T-helper 17 cell (primary cell): ENCODE measurements at regions not wholly inside any gene's neighbourhood (a gene's known extent, or its start where the extent isn't known, plus 50 kb on each side); places are given as distances from the start of the nearest gene placed in this dataset.

Source experiments
- ATAC-seq: fragments of 150-1000 bp; cut with Tn5 transposase; 2 replicates; pipeline ENCODE4 v1.10.0; 2021; ENCODE audit warnings: mild to moderate bottlenecking, moderate library complexity
- DNase-seq, 3 donors: peaks; one replicate each; pipeline versions ENCODE4 v3.0.0 to v3.0.0-alpha.2; 2020 to 2021
- H3K9me3 ChIP-seq: one replicate; pipeline ENCODE4 v1.7.0; 2013; ENCODE audit warnings: low read length, mild to moderate bottlenecking; ENCODE audit not compliant: control insufficient read depth, poor library complexity, severe bottlenecking
- H3K27ac Mint-ChIP-seq: one replicate; pipeline ENCODE4 v1.8.0; 2022; ENCODE audit warnings: mild to moderate bottlenecking, moderate library complexity, mixed read lengths
- H3K27me3 Mint-ChIP-seq: one replicate; pipeline ENCODE4 v1.8.0; 2022; ENCODE audit warnings: mixed read lengths
- H3K36me3 Mint-ChIP-seq: one replicate; pipeline ENCODE4 v1.8.0; 2022; ENCODE audit warnings: low read depth, mixed read lengths
- H3K4me1 Mint-ChIP-seq: one replicate; pipeline ENCODE4 v1.8.0; 2022; ENCODE audit warnings: mild to moderate bottlenecking, mixed read lengths
- H3K4me3 Mint-ChIP-seq: one replicate; pipeline ENCODE4 v1.8.0; 2022; ENCODE audit warnings: mild to moderate bottlenecking, moderate library complexity, mixed read lengths

DNA sequence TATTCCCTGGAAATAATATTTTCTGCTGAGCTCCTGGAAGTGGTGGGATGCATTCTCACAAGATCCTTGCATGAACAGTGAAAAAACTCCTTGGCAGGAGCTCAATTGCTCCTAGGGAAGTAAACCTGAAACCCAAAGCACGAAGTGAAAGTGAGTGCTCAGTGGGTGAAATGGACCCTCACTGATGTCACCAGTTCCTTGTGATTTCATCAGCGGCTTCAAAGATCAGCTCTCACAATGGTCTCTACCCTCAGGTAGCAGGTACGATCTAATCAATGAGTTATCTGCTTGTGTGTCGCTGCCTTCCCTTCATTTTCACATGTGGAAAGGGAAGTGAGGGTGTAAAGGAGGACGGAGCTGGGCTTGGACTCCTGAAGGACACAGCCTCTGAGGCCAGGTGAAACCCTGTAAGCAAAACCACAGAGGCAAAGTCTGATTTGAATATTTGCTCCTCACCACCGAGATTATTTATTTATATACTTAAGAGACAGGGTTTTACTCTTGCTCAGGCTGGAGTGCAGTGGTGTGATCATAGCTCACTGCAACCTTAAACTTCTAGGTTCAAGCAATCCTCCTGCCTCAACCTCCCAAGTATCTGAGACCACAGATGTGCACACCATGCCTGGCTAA, 255.4 kb upstream of the LYZL1 start:
- no peaks in the 10 kb centered on the region for H3K36me3 Mint-ChIP-seq
- H3K27me3 Mint-ChIP-seq, result peaks cover 22% of the 10 kb centered on the region
- no peak overlapping the region for H3K4me3 Mint-ChIP-seq
- no peak for DNase-seq
- no peaks in the 10 kb centered on the region for H3K4me1 Mint-ChIP-seq
- no peaks in the 10 kb centered on the region for H3K9me3 ChIP-seq
- ATAC-seq, result no peak
- no peak overlapping the region for H3K27ac Mint-ChIP-seq

- no peak overlapping the region for H3K4me3 Mint-ChIP-seq
- no peak for DNase-seq
- H3K4me1 Mint-ChIP-seq, result no peaks in the 10 kb centered on the region
- peak overlapping the region; percentile 51 for H3K27ac Mint-ChIP-seq
- H3K9me3 ChIP-seq, result no peaks in the 10 kb centered on the region
- peaks cover 12% of the 10 kb centered on the region for H3K27me3 Mint-ChIP-seq
- ATAC-seq, result no peak
- H3K36me3 Mint-ChIP-seq, result no peaks in the 10 kb centered on the region
These were observed 254.3 kb upstream of the LYZL1 start for GRCh38 chr10:29034592-29034991.

- Mint-ChIP-seq H3K27ac (no peak overlapping the region), H3K36me3 (no peaks in the 10 kb centered on the region), H3K4me1 (no peaks in the 10 kb centered on the region), H3K4me3 (no peak overlapping the region), H3K27me3 (peaks cover 10% of the 10 kb centered on the region)
- H3K9me3 ChIP-seq, result no peaks in the 10 kb centered on the region
- ATAC-seq (no peak), DNase-seq (no peak)
These were observed 253.1 kb upstream of the LYZL1 start for GRCh38 chr10:29035721-29036120.

DNA sequence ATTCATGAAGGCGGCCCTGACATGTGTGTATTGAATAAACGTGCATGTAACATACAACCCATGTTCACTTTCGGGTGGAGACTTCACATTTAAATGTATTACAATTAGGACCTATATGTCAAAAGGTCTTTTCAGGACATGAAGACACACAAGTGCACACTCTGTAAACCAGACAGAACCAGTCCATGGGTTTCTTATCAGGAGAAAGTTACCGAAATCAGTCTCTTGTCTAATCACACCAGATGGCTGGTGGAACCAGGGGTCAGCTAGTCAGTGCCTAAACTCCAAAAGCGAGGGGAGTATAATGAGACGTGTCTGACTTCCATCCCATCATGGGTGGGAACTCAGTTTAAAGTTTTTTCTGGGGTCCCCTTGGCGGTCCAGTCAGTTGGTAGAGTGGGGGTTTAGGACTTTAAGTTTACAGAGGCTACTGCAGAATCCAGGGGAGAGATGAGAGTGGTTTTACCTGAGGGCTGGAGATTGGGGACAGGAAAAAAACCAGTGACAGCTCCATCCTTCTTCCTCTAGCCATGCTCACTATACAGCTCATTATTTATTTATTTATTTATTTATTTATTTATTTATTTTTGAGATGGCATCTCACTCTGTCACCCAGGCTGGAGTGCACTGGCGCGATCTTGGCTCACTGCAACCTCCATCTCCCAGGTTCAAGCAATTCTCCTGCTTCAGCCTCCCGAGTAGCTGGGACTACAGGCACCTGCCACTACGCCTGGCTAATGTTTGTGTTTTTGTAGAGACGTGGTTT, 251.3 kb upstream of the LYZL1 start:
- no peaks in the 10 kb centered on the region for H3K9me3 ChIP-seq
- ATAC-seq (no peak), DNase-seq (no peak)
- Mint-ChIP-seq H3K4me1 (no peaks in the 10 kb centered on the region), H3K27ac (no peak overlapping the region), H3K4me3 (no peak overlapping the region), H3K27me3 (peaks cover 10% of the 10 kb centered on the region), H3K36me3 (no peaks in the 10 kb centered on the region)

- no peaks in the 10 kb centered on the region for H3K36me3 Mint-ChIP-seq
- H3K4me3 Mint-ChIP-seq, result no peak overlapping the region
These were observed 249.8 kb upstream of the LYZL1 start for GRCh38 chr10:29039091-29039490.

DNA sequence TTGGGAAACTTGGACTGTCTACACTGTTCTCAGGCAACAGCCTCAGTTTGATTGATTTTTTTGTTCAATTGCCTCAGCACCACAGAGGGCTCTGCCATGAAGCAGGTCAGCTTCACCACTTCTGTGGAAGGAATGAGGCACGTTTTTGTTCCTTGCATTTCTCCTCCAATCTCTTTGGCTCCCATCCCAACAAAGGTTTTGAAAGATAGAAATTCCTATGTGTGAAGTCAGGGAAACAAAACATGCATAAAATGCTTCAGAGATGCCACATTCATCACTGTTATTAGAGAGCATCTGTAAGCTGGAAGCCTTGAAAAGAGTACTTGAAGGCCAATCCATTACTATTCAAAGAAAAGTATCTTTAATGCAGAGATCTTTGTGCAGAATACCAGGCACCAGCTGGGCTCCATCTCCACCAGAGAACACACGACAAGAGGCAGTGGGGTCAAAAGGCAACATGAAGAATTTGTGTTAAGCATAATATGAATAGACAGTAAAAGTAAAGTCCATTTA, 249.1 kb upstream of the LYZL1 start:
- H3K4me3 Mint-ChIP-seq, result no peak overlapping the region
- DNase-seq (no peak), ATAC-seq (no peak)
- H3K9me3 ChIP-seq, result no peaks in the 10 kb centered on the region
- H3K36me3 Mint-ChIP-seq, result no peaks in the 10 kb centered on the region
- H3K27ac Mint-ChIP-seq, result no peak overlapping the region
- no peaks in the 10 kb centered on the region for H3K4me1 Mint-ChIP-seq
- no peaks in the 10 kb centered on the region for H3K27me3 Mint-ChIP-seq

More at GRCh38 chr10:29039091-29039490, 249.8 kb upstream of the LYZL1 start:
- H3K27ac Mint-ChIP-seq, result no peak overlapping the region
- ATAC-seq (no peak), DNase-seq (no peak)
- no peaks in the 10 kb centered on the region for H3K4me1 Mint-ChIP-seq
- H3K9me3 ChIP-seq, result no peaks in the 10 kb centered on the region
- peaks cover 4% of the 10 kb centered on the region for H3K27me3 Mint-ChIP-seq

DNA sequence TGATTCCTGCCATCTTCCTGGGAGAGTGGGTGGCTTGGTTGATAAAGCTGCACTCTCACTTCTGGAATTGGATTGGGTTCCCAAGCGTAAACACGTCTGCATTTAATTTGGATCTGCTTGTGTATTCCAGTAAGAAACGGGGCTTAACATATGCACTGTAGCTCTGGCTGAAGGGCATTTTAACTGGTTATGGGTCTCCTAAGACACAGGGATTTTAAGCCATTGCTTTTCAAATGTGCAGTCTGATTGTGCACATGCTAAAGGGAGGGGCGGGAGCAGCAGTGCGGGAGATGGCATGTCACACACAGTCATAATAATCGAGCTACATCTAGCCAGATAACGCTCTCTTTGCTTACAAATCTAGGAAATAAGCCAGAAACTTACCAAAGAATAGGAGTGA, 247.3 kb upstream of the LYZL1 start:
- no peaks in the 10 kb centered on the region for H3K27me3 Mint-ChIP-seq
- DNase-seq (no peak), ATAC-seq (no peak)
- no peaks in the 10 kb centered on the region for H3K4me1 Mint-ChIP-seq
- no peaks in the 10 kb centered on the region for H3K9me3 ChIP-seq
- no peaks in the 10 kb centered on the region for H3K36me3 Mint-ChIP-seq
- no peak overlapping the region for H3K4me3 Mint-ChIP-seq
- H3K27ac Mint-ChIP-seq, result no peak overlapping the region

DNA sequence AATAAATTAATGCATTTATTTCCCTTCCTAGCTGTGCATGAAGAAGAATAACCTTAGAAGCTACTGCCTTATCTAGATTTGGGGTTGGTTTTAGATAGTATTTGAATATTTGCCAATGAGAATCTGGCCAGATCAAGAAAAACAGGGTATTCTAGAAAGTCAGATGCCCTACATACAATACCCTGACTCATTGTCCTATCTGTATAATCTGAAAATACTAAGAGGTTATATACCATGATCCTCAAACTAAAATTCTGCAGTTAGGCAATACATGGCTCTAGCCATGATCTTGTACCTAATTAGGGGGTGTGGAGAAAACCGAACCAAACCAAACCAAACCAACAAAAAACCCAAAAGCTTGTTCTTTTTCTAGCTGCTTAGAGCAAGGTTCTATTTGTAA, 240.4 kb upstream of the LYZL1 start:
- Mint-ChIP-seq H3K27me3 (no peaks in the 10 kb centered on the region), H3K36me3 (no peaks in the 10 kb centered on the region), H3K27ac (no peak overlapping the region), H3K4me3 (no peak overlapping the region), H3K4me1 (no peaks in the 10 kb centered on the region)
- ATAC-seq (no peak), DNase-seq (no peak)
- no peaks in the 10 kb centered on the region for H3K9me3 ChIP-seq

DNA sequence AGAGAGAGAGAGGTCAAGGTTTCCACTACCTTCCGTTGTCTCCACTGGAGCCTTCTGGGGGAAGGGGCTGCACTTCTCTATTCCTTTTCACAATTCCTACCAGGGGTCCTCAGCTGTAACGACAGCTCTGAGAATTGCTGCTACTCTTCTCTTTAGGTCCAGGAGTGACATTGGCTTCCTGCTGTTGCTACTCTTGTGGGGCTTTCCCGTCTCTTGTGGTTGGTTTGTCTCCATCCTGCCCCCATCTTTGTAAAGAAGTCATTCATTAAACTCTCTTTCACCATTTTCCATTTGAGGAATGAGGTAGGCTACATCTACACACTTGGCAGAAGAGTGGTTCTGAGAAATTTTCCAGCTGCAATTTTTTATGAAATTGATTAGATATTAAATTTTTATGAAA, 238.8 kb upstream of the LYZL1 start:
- Mint-ChIP-seq H3K4me3 (no peak overlapping the region), H3K27me3 (no peaks in the 10 kb centered on the region), H3K4me1 (no peaks in the 10 kb centered on the region), H3K27ac (no peak overlapping the region), H3K36me3 (no peaks in the 10 kb centered on the region)
- no peak for ATAC-seq
- DNase-seq, result no peak
- H3K9me3 ChIP-seq, result no peaks in the 10 kb centered on the region

DNA sequence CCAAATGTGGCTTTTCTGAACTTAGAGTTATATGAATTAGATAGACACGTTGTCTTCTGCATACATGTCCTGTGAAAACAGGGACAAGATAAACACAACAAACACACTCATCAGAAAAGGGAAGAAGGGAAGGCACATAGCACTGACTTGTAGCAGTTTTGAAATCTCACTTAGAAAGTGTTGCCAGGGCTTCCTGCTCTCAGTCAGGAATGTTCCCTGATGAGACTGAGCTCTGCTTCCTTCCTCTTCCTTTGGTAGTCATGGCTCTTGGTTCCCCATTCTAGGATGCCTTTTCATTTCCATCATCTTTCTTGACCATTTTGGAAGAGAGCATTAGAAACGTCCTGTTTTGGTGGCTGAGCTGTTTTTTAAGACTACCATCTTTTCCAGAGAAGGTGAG, 233.8 kb upstream of the LYZL1 start:
- no peaks in the 10 kb centered on the region for H3K4me1 Mint-ChIP-seq
- no peak overlapping the region for H3K27ac Mint-ChIP-seq
- no peak for ATAC-seq

DNA sequence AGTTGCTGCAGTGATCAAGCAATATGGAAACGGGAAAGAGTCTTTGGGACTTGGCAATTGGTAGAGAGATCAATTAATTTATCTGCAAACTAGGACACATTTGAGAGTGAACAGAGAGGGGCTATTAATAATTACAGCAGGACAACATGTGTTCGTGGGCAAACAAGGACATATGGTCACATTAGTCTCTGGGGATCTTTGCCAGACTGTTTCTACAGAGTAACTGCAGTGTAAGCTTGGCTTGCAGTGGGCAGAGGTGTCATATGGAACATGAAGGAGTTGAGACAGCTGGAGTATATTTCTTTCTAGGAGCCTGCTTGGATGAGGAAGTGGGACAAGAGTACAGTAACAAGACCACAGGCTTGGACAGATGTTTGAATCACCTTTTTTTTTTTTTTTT, 232.1 kb upstream of the LYZL1 start:
- Mint-ChIP-seq H3K4me1 (no peaks in the 10 kb centered on the region), H3K4me3 (no peak overlapping the region), H3K36me3 (no peaks in the 10 kb centered on the region), H3K27me3 (peaks cover 12% of the 10 kb centered on the region), H3K27ac (no peak overlapping the region)
- H3K9me3 ChIP-seq, result no peaks in the 10 kb centered on the region
- DNase-seq (no peak), ATAC-seq (no peak)

More for the DNA sequence above, 233.8 kb upstream of the LYZL1 start:
- Mint-ChIP-seq H3K4me3 (no peak overlapping the region), H3K27me3 (peaks cover 9% of the 10 kb centered on the region), H3K36me3 (no peaks in the 10 kb centered on the region)
- DNase-seq, result no peak
- no peaks in the 10 kb centered on the region for H3K9me3 ChIP-seq

GRCh38 chr10:29057822-29058331, 231.0 kb upstream of the LYZL1 start:
- DNase-seq, result no peak
- peaks cover 12% of the 10 kb centered on the region for H3K27me3 Mint-ChIP-seq
- H3K4me3 Mint-ChIP-seq, result no peak overlapping the region
- H3K9me3 ChIP-seq, result no peaks in the 10 kb centered on the region
- no peak for ATAC-seq
- no peak overlapping the region for H3K27ac Mint-ChIP-seq
- H3K36me3 Mint-ChIP-seq, result no peaks in the 10 kb centered on the region
- no peaks in the 10 kb centered on the region for H3K4me1 Mint-ChIP-seq

- ATAC-seq, result no peak
- no peaks in the 10 kb centered on the region for H3K36me3 Mint-ChIP-seq
These were observed 224.8 kb upstream of the LYZL1 start for GRCh38 chr10:29063806-29064644.

More at GRCh38 chr10:29063806-29064644, 224.8 kb upstream of the LYZL1 start:
- peaks cover 12% of the 10 kb centered on the region for H3K27me3 Mint-ChIP-seq
- peaks cover 2% of the 10 kb centered on the region for H3K4me1 Mint-ChIP-seq
- no peaks in the 10 kb centered on the region for H3K9me3 ChIP-seq
- no peak overlapping the region for H3K4me3 Mint-ChIP-seq
- H3K27ac Mint-ChIP-seq, result no peak overlapping the region
- no peak for DNase-seq
